Astrocyte (in vitro differentiated cells and primary cell): ENCODE measurements at regions not wholly inside any gene's neighbourhood (a gene's known extent, or its start where the extent isn't known, plus 50 kb on each side); places are given as distances from the start of the nearest gene placed in this dataset.

Experiments used
- CTCF ChIP-seq: IDR thresholded peaks from 2 replicates; pipeline ENCODE4 v1.5.1; 2011; ENCODE audit warnings: low read depth, mild to moderate bottlenecking, inconsistent platforms, low read length, moderate library complexity; ENCODE audit not compliant: insufficient read depth
- EZH2 ChIP-seq: IDR thresholded peaks from 2 replicates; pipeline ENCODE4 v1.6.1; 2012; ENCODE audit warnings: mild to moderate bottlenecking, low read length, inconsistent platforms; ENCODE audit not compliant: insufficient read depth

DNA sequence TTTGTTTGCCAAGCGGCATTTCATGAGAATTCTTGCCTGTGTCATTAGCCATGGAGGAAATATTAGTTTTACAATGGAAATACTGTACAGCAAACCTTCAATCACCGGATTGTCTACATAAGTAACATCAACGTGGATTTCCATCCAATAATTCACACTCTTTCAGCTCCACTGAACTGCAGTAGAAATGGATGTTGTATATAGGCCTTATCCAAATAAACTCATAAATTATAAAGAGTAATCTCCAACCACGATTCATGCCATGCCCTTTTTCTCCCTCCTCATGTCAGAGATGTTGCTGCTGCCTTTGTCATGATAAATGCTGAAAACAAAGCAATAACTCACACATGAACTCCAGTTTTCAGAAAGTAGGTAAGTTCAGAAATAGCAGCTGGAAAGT, 54.9 kb upstream of the EYS start:
- TF ChIP-seq CTCF, result no peak
- TF ChIP-seq EZH2, result no peak
